Ovary (tissue), 7 donors: ENCODE measurements at regions not wholly inside any gene's neighbourhood (a gene's known extent, or its start where the extent isn't known, plus 50 kb on each side); places are given as distances from the start of the nearest gene placed in this dataset.

Experiments
- DNase-seq, 5 donors: peaks; one replicate each; pipeline ENCODE4 v3.0.0-alpha.2; 2019 to 2020
- H3K27ac ChIP-seq, 2 donors: fragments of 200-600 bp; one replicate each; pipeline versions ENCODE4 v1.5.1 to v1.8.0; 2019 to 2022
- H3K27me3 ChIP-seq: fragments of 200-600 bp; one replicate; pipeline ENCODE4 v1.8.0; 2022
- H3K36me3 ChIP-seq: fragments of 200-600 bp; sonication (generic); one replicate; pipeline ENCODE4 v1.5.1; 2019
- H3K4me1 ChIP-seq: one replicate; pipeline ENCODE4 v1.8.1; 2013; ENCODE audit warnings: mild to moderate bottlenecking, moderate library complexity; ENCODE audit not compliant: insufficient read depth
- H3K4me3 ChIP-seq: fragments of 200-600 bp; sonication (generic); one replicate; pipeline ENCODE4 v1.5.1; 2017
- H3K9me3 ChIP-seq, 2 donors: fragments of 200-600 bp in 1 of 2; sonication (generic) in 1 of 2; one replicate each; pipeline versions ENCODE4 v1.5.1 to v1.8.1; 2013 to 2019; ENCODE audit warnings: mild to moderate bottlenecking in 1 of 2, moderate library complexity in 1 of 2
- EP300 ChIP-seq: sonication (generic); formaldehyde crosslinking; IDR thresholded peaks from one replicate; pipeline ENCODE4 v1.6.1; 2017; ENCODE audit warnings: antibody characterized with exemption
- POLR2A ChIP-seq: fragments of 450-650 bp; IDR thresholded peaks from one replicate; pipeline ENCODE4 v1.6.1; 2017; ENCODE audit warnings: antibody characterized with exemption, mild to moderate bottlenecking, moderate library complexity
- WGBS, 3 donors: extraction: QIAGEN DNeasy Blood & Tissue Kit in 1 of 3; methylation state at CpG; one replicate each; pipeline versions ENCODE4 v1.1.5 to v1.1.7; 2013 to 2017; 5-methylcytosine and 5-hydroxymethylcytosine counted together
- intact Hi-C, 4 donors: fragments of 100-400 bp; cut with DNase I; formaldehyde crosslinking; loops; one replicate each; pipeline versions ENCODE4 v1.11.0 to v1.15.1; 2022 to 2023
- TF ChIP-seq, protein P1 (sequence below), 3 donors: fragments of 450-650 bp in 2 of 3; fragments of 200-600 bp in 1 of 3; IDR thresholded peaks; one replicate each; pipeline versions ENCODE4 v1.5.1 to v1.8.0; 2016 to 2022; ENCODE audit warnings: antibody characterized with exemption in 3 of 3, mild to moderate bottlenecking in 1 of 3
- donor health status: DM: no; HTN: no; CAD: no; lungs with moderate emphysema.
- donor health status: DM: no; HTN: no; CAD: no.
- donor health status: Bipolar disorder and iron deficiency.
- donor health status: DM: no; HTN: no; CAD: no.
- donor health status: DM: yes; HTN: yes; CAD: no.

DNA sequence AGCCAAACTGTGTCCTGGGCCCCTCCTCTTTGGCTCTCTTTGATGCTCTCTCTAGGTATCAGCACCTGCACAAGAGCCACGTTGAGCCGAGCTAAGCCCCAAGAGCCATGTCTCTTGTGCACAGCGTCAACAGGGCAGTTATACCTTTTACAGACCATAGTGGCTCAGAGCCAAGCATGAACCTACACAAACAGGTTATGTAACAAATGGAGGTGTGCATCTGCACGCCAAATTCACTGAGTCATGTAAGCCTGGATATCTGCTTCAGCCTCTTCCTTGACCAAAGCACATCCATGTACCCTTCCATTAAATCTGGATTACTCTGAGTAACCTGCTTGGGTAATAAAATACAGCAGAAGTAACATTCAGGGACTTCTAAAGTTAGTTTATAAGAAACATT, 509.7 kb downstream of the NAV3 start:
- Histone ChIP-seq H3K4me1 (no peaks in the 10 kb centered on the region), H3K36me3 (no peaks in the 10 kb centered on the region), H3K27ac (no peak overlapping the region), H3K4me3 (no peak overlapping the region), H3K9me3 (no peaks in the 10 kb centered on the region), H3K27me3 (peaks cover 2% of the 10 kb centered on the region)
- WGBS, 3 donors, result 92 to 98% (median 93%) methylated on average over 4 of the region's 4 CpGs
- intact Hi-C loops, result no loop called here
- DNase-seq, result no peak
- no peak for TF ChIP-seq POLR2A

DNA sequence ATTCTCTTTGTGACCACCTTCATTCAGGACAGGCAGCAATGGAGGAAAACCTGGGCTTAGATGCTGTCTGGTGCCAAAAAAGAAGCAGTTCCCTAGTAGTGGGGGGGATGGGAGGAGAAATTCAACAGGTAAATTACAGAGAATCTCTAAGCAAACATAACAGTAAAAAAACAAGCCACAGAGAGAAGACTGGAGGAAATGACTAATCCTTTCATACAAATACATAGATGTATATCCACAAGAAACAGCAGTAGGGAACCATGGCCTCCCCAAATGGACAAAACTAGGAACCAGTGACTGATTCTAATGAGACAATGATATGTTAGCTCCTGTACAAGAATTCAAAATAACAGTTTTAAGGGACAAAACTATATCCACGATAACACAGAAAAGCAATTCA, 513.0 kb downstream of the NAV3 start:
- WGBS, 3 donors, result 89 to 94% (median 93%) methylated on average over 1 of the region's 1 CpG
- Histone ChIP-seq H3K4me3 (no peak overlapping the region), H3K27me3 (no peaks in the 10 kb centered on the region), H3K36me3 (no peaks in the 10 kb centered on the region), H3K9me3 (no peaks in the 10 kb centered on the region), H3K27ac (no peak overlapping the region), H3K4me1 (no peaks in the 10 kb centered on the region)
- no peak for DNase-seq
- TF ChIP-seq EP300 (no peak), POLR2A (no peak)
- TF ChIP-seq, protein P1, sequence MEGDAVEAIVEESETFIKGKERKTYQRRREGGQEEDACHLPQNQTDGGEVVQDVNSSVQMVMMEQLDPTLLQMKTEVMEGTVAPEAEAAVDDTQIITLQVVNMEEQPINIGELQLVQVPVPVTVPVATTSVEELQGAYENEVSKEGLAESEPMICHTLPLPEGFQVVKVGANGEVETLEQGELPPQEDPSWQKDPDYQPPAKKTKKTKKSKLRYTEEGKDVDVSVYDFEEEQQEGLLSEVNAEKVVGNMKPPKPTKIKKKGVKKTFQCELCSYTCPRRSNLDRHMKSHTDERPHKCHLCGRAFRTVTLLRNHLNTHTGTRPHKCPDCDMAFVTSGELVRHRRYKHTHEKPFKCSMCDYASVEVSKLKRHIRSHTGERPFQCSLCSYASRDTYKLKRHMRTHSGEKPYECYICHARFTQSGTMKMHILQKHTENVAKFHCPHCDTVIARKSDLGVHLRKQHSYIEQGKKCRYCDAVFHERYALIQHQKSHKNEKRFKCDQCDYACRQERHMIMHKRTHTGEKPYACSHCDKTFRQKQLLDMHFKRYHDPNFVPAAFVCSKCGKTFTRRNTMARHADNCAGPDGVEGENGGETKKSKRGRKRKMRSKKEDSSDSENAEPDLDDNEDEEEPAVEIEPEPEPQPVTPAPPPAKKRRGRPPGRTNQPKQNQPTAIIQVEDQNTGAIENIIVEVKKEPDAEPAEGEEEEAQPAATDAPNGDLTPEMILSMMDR (IDR thresholded peaks at IDR 0.05), result no peak
- intact Hi-C loops, result no loop called here

DNA sequence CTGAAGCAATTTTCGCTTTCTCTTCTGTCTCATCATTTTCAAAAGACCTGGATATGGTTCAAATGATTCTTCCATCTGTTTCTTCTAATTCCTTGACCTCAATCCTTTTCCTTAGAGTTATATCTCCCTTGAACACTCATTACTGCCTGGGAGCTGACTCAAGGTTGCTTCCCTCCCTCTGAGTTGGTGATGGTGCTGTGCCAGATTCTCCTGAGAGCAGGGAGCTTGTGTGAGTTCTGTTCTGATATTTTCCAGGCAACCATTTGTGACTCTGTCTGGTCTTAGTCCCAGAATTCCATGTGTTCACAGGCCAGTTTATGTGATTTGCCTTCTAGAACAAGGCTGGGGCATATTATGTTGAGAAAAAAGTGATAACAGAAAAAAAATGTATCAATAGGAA, 505.1 kb upstream of the SYT1 start:
- no peak for TF ChIP-seq POLR2A
- no peak for TF ChIP-seq EP300
- TF ChIP-seq, protein P1 (IDR thresholded peaks at IDR 0.05), result no peak
- DNase-seq, result peak; percentile 73 to 87 (median 80)
- H3K36me3 ChIP-seq, result no peaks in the 10 kb centered on the region
- peaks cover 3% of the 10 kb centered on the region for H3K4me1 ChIP-seq
- peak overlapping the region in 1 of 2 donors; percentile 39 for H3K27ac ChIP-seq
- 4 to 14% (median 4%) methylated on average over 1 of the region's 1 CpG for WGBS, 3 donors
- H3K4me3 ChIP-seq, result no peak overlapping the region
- H3K9me3 ChIP-seq, result no peaks in the 10 kb centered on the region
- intact Hi-C loops, result no loop called here
- H3K27me3 ChIP-seq, result no peaks in the 10 kb centered on the region

DNA sequence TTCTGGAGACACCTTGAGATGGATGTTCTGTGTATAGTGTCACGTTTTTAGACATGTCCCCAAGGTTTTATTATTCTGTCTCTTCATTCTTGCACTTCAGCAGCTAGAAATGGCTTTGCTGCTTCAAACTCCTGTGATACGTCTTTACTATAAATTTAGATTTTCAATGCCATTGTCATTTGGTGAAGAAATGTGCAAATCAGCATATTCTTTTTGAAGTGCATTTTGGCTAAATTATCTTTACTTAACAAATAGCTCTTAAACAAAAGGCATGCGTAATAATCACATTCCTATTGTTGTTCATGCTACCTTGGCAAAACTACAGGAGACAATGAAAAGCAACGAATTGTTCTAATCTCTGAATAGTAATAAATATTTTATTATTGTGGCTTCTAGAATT, 502.9 kb upstream of the SYT1 start:
- TF ChIP-seq EP300 (no peak), POLR2A (no peak)
- TF ChIP-seq, protein P1 (IDR thresholded peaks at IDR 0.05), result no peak
- Histone ChIP-seq H3K4me3 (no peak overlapping the region), H3K27me3 (no peaks in the 10 kb centered on the region), H3K9me3 (no peaks in the 10 kb centered on the region), H3K27ac (no peak overlapping the region), H3K36me3 (no peaks in the 10 kb centered on the region), H3K4me1 (peaks cover 3% of the 10 kb centered on the region)
- DNase-seq, result no peak
- intact Hi-C loops, result no loop called here
- 68 to 75% (median 74%) methylated on average over 4 of the region's 4 CpGs for WGBS, 3 donors

DNA sequence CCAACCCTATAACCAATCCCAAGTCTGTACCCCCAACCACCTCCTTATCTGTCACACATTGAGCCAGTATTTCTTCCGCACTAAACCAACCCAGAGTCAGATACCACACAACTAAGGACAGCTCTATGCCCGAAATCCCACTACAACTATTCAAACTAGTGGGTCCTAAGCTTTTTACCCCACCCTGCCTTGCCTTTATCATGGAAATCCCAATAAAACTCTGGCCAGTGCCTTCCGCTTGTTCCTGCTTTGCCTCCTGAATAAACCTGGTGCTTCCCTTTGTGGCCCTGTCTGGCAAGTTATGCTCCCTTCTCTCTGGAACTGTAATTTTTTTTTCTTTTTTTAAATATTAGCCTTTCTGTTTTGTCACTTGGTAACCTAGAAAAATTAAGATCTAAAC, 493.3 kb upstream of the SYT1 start:
- WGBS, 3 donors, result 94 to 99% (median 97%) methylated on average over 3 of the region's 3 CpGs
- Histone ChIP-seq H3K9me3 (no peaks in the 10 kb centered on the region), H3K4me1 (no peaks in the 10 kb centered on the region), H3K36me3 (no peaks in the 10 kb centered on the region), H3K27ac (no peak overlapping the region), H3K27me3 (no peaks in the 10 kb centered on the region), H3K4me3 (no peak overlapping the region)
- no peak for DNase-seq
- TF ChIP-seq EP300 (no peak), POLR2A (no peak)
- TF ChIP-seq, protein P1 (IDR thresholded peaks at IDR 0.05), result no peak
- intact Hi-C loops, result no loop called here
